Liver (tissue), 8 donors: ENCODE measurements at regions not wholly inside any gene's neighbourhood (a gene's known extent, or its start where the extent isn't known, plus 50 kb on each side); places are given as distances from the start of the nearest gene placed in this dataset.

Experiments used
- DNase-seq: peaks from one replicate; pipeline ENCODE4 v3.0.0-alpha.2; 2017; ENCODE audit warnings: low spot score
- H3K27ac ChIP-seq, 2 donors: one replicate each; pipeline ENCODE4 v1.7.0; 2013; ENCODE audit warnings: inconsistent platforms in 2 of 2, low read length in 2 of 2, control low read depth in 1 of 2, low read depth in 1 of 2, mild to moderate bottlenecking in 1 of 2
- H3K27me3 ChIP-seq, 4 donors: one replicate each; pipeline versions ENCODE4 v1.6.1 to v1.7.0; 2013; ENCODE audit warnings: low read length in 3 of 4, inconsistent platforms in 1 of 4, mild to moderate bottlenecking in 1 of 4, moderate library complexity in 1 of 4; ENCODE audit not compliant: control insufficient read depth in 4 of 4, insufficient read depth in 4 of 4
- H3K36me3 ChIP-seq, 4 donors: one replicate each; pipeline versions ENCODE4 v1.6.1 to v1.7.0; 2013; ENCODE audit warnings: low read length in 3 of 4, mild to moderate bottlenecking in 3 of 4, low read depth in 1 of 4, moderate library complexity in 1 of 4; ENCODE audit not compliant: control insufficient read depth in 4 of 4, insufficient read depth in 3 of 4
- H3K4me1 ChIP-seq, 4 donors: one replicate each; pipeline versions ENCODE4 v1.6.1 to v1.7.0; 2013; ENCODE audit warnings: low read length in 3 of 4, mild to moderate bottlenecking in 3 of 4, moderate library complexity in 1 of 4; ENCODE audit not compliant: control insufficient read depth in 4 of 4, insufficient read depth in 4 of 4
- H3K4me3 ChIP-seq, 3 donors: one replicate each; pipeline versions ENCODE4 v1.6.1 to v1.7.0; 2013; ENCODE audit warnings: low read length in 3 of 3, control low read depth in 1 of 3, low read depth in 1 of 3, mild to moderate bottlenecking in 1 of 3
- H3K9ac ChIP-seq, 2 donors: one replicate each; pipeline ENCODE4 v1.7.0; 2013; ENCODE audit warnings: low read length in 2 of 2, mild to moderate bottlenecking in 2 of 2, moderate library complexity in 2 of 2, control low read depth in 1 of 2, low read depth in 1 of 2
- H3K9me3 ChIP-seq, 4 donors: one replicate each; pipeline versions ENCODE4 v1.6.1 to v1.7.0; 2013; ENCODE audit warnings: low read length in 3 of 4; ENCODE audit not compliant: control insufficient read depth in 4 of 4
- CTCF ChIP-seq: fragments of 150-350 bp; IDR thresholded peaks from 2 replicates; pipeline ENCODE4 v1.5.1; 2017; ENCODE audit warnings: improper control_type of control experiment, low read depth, low read length; ENCODE audit not compliant: missing input control
- EGR1 ChIP-seq, 2 donors: IDR thresholded peaks; 2 replicates each; pipeline ENCODE4 v1.6.1; 2016 to 2018; ENCODE audit warnings: antibody characterized with exemption in 2 of 2, low read depth in 2 of 2
- FOXA2 ChIP-seq: IDR thresholded peaks from 2 replicates; pipeline ENCODE4 v1.6.1; 2016; ENCODE audit warnings: antibody characterized with exemption
- HNF4A ChIP-seq, 2 donors: conservative IDR thresholded peaks; 2 replicates each; pipeline ENCODE4 v1.6.1; 2016; ENCODE audit warnings: antibody characterized with exemption in 2 of 2, mild to moderate bottlenecking in 2 of 2
- HNF4G ChIP-seq: IDR thresholded peaks from 2 replicates; pipeline ENCODE4 v1.6.1; 2016; ENCODE audit warnings: antibody characterized with exemption
- MAX ChIP-seq: IDR thresholded peaks from 2 replicates; pipeline ENCODE4 v1.6.1; 2016; ENCODE audit warnings: antibody characterized with exemption
- REST ChIP-seq: IDR thresholded peaks from 2 replicates; pipeline ENCODE4 v1.6.1; 2016; ENCODE audit warnings: antibody characterized with exemption, mild to moderate bottlenecking
- RXRA ChIP-seq, 2 donors: IDR thresholded peaks; 2 replicates each; pipeline ENCODE4 v1.6.1; 2017 to 2018; ENCODE audit warnings: antibody characterized with exemption in 2 of 2, mild to moderate bottlenecking in 1 of 2
- SP1 ChIP-seq: IDR thresholded peaks from 2 replicates; pipeline ENCODE4 v1.6.1; 2018; ENCODE audit warnings: antibody characterized with exemption, mild to moderate bottlenecking
- ZBTB33 ChIP-seq: IDR thresholded peaks from 2 replicates; pipeline ENCODE4 v1.6.1; 2016; ENCODE audit warnings: antibody characterized with exemption
- WGBS: extraction: QIAGEN DNeasy Blood & Tissue Kit; methylation state at CpG from one replicate; pipeline ENCODE4 v1.1.7; 2013; 5-methylcytosine and 5-hydroxymethylcytosine counted together
- donor health status: healthy.
- donor health status: healthy.
- donor health status: healthy.
- donor health status: healthy.
- donor health status: healthy.

GRCh38 chr15:77720655-77721054 is 87.9 kb upstream of the LINGO1 start:
- H3K9ac ChIP-seq: no peak overlapping the region
- H3K27me3 ChIP-seq: no peaks in the 10 kb centered on the region
- TF ChIP-seq HNF4G (no peak), EGR1 (IDR thresholded peaks at IDR 0.05; ENCODE audit: low read depth in 2 of 2) (no peak), HNF4A (conservative IDR thresholded peaks at IDR 0.05) (no peak), CTCF (no peak), MAX (no peak), FOXA2 (no peak), RXRA (IDR thresholded peaks at IDR 0.05) (no peak), REST (no peak), ZBTB33 (no peak)
- no peaks in the 10 kb centered on the region for H3K4me1 ChIP-seq
- 70% methylated on average over 10 of the region's 10 CpGs for WGBS
- DNase-seq: no peak
- no peak overlapping the region for H3K27ac ChIP-seq
- H3K4me3 ChIP-seq: no peak overlapping the region
- H3K36me3 ChIP-seq: no peaks in the 10 kb centered on the region
- H3K9me3 ChIP-seq: no peaks in the 10 kb centered on the region

GRCh38 chr15:77720173-77720572 is 87.5 kb upstream of the LINGO1 start:
- no peaks in the 10 kb centered on the region for H3K4me1 ChIP-seq
- TF ChIP-seq FOXA2 (no peak), SP1 (no peak), CTCF (no peak)

More at GRCh38 chr15:77720173-77720572, 87.5 kb upstream of the LINGO1 start:
- no peaks in the 10 kb centered on the region for H3K27me3 ChIP-seq
- 75% methylated on average over 15 of the region's 15 CpGs for WGBS
- H3K27ac ChIP-seq: no peak overlapping the region
- H3K9me3 ChIP-seq: no peaks in the 10 kb centered on the region
- no peak for DNase-seq
- no peak overlapping the region for H3K9ac ChIP-seq
- H3K4me3 ChIP-seq: no peak overlapping the region
- H3K36me3 ChIP-seq: no peaks in the 10 kb centered on the region
